C4-2B (cell line): ENCODE measurements at regions not wholly inside any gene's neighbourhood (a gene's known extent, or its start where the extent isn't known, plus 50 kb on each side); places are given as distances from the start of the nearest gene placed in this dataset.
"Not testable (repeated sequence)": the region's sequence is repeated elsewhere in the genome, so short reads cannot be mapped to it uniquely, and the experiment has no call there.

Source experiments
- H3K27ac ChIP-seq: fragments of 450-650 bp; 2 replicates; pipeline ENCODE4 v1.5.1; 2017
- ZFX ChIP-seq: fragments of 450-650 bp; IDR thresholded peaks from 2 replicates; pipeline ENCODE4 v1.6.1; 2017
- TF ChIP-seq, protein P1 (sequence below): fragments of 450-650 bp; conservative IDR thresholded peaks from 2 replicates; pipeline ENCODE4 v1.5.1; 2017; ENCODE audit warnings: mild to moderate bottlenecking

- H3K27ac ChIP-seq: not testable (repeated sequence)
Measured at GRCh38 chr4:189734648-189735267, 205.9 kb upstream of the FRG1 start.

- H3K27ac ChIP-seq: not testable (repeated sequence)
Measured at GRCh38 chr4:189736656-189737055, 204.0 kb upstream of the FRG1 start.

GRCh38 chr4:189740118-189740517, 200.6 kb upstream of the FRG1 start:
- H3K27ac ChIP-seq: not testable (repeated sequence)

DNA sequence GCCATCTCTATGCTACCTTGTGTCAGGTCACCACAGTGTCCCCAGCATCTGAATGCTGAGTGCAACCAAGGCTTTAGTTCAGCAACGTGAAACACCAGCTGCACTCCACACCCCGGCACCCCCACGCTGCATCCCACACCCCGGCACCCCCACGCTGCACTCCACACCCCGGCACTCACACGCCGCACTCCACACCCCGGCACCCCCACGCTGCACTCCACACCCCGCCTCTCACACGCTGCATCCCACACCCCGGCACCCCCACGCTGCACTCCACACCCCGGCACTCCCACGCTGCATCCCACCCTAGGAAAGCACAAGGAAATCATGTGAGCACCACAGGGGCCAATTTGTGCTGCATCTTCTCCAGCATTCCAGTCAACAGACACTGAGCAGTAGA, 199.8 kb upstream of the FRG1 start:
- TF ChIP-seq, protein P1, sequence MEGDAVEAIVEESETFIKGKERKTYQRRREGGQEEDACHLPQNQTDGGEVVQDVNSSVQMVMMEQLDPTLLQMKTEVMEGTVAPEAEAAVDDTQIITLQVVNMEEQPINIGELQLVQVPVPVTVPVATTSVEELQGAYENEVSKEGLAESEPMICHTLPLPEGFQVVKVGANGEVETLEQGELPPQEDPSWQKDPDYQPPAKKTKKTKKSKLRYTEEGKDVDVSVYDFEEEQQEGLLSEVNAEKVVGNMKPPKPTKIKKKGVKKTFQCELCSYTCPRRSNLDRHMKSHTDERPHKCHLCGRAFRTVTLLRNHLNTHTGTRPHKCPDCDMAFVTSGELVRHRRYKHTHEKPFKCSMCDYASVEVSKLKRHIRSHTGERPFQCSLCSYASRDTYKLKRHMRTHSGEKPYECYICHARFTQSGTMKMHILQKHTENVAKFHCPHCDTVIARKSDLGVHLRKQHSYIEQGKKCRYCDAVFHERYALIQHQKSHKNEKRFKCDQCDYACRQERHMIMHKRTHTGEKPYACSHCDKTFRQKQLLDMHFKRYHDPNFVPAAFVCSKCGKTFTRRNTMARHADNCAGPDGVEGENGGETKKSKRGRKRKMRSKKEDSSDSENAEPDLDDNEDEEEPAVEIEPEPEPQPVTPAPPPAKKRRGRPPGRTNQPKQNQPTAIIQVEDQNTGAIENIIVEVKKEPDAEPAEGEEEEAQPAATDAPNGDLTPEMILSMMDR: no peak
- H3K27ac ChIP-seq: no peak overlapping the region

GRCh38 chr4:189753092-189753491, 187.6 kb upstream of the FRG1 start:
- not testable (repeated sequence) for H3K27ac ChIP-seq

DNA sequence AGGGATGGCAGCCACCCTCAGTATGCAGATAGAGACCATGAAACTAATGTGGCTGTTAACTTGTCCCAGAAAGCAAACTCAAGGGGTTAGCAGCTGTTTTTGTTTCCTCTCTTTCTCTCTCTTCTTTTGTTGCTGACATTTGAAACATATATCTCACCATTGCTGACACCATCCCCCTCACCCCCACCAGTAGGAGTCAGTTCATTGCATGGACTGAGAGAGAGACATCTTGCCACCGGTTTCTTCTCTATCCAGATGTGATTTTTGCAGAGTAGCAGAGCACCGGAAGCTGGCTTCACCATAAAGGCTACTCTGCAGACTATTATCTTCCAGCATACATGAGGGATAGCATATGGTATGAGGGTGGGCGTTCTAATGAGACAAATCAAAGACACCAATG, 177.1 kb upstream of the FRG1 start:
- H3K27ac ChIP-seq: no peak overlapping the region
- TF ChIP-seq, protein P1: no peak
- TF ChIP-seq ZFX: no peak

- TF ChIP-seq ZFX: no peak
- TF ChIP-seq, protein P1: no peak
- H3K27ac ChIP-seq: no peak overlapping the region
Measured at GRCh38 chr4:189765301-189765700, 175.4 kb upstream of the FRG1 start.

- H3K27ac ChIP-seq: no peak overlapping the region
- no peak for TF ChIP-seq ZFX
- TF ChIP-seq, protein P1: no peak
Measured at GRCh38 chr4:189765736-189766135, 174.9 kb upstream of the FRG1 start.

DNA sequence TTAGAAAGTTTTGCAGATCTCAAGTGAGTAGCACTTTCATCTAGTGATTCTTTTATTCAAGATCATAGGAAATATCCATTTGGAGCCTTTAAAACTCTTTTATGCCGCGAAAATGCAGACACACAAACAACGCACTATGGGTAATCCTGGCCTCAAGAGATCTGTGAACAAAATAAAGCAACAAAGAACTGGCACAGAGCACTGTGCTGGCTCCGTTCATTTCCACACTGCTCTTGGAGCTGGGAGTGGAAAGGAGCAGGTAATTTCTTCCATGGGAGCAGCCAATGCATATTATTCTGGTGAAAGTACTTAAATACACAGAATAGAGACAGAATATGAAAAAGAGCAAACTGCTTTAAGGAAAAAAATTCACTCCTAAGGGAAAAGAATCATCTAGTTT, 172.7 kb upstream of the FRG1 start:
- TF ChIP-seq ZFX: no peak
- TF ChIP-seq, protein P1: no peak
- no peak overlapping the region for H3K27ac ChIP-seq

DNA sequence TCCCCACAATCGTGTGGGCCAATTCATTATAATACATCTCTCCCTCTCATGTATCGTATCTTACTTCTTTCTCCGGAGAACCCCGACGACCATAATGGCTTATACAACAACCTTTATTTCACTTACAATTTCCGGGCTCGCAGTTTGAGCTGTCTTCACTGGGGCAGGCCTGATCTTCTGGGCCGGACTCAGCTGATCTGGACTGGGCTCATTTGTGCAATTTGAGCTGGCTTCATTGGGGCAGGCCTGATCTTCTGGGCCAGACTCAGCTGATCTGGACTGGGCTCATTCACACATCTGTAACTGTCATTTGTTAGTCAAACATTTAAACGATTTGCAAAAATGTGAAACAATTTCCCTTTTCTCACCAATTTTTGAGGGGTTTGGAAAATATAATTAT, 171.5 kb upstream of the FRG1 start:
- TF ChIP-seq ZFX: no peak
- TF ChIP-seq, protein P1: no peak
- H3K27ac ChIP-seq: no peak overlapping the region
